22Rv1 (cell line): ENCODE measurements at regions not wholly inside any gene's neighbourhood (a gene's known extent, or its start where the extent isn't known, plus 50 kb on each side); places are given as distances from the start of the nearest gene placed in this dataset.
"Not testable (repeated sequence)": the region's sequence is repeated elsewhere in the genome, so short reads cannot be mapped to it uniquely, and the experiment has no call there.

ENCODE experiments used
- ZFX ChIP-seq: fragments of 450-650 bp; IDR thresholded peaks from 2 replicates; pipeline ENCODE4 v1.6.1; 2017; ENCODE audit warnings: antibody characterized with exemption, borderline replicate concordance
- TF ChIP-seq, protein P1 (sequence below): fragments of 450-650 bp; IDR thresholded peaks from 2 replicates; pipeline ENCODE4 v1.5.1; 2017; ENCODE audit warnings: mild to moderate bottlenecking

DNA sequence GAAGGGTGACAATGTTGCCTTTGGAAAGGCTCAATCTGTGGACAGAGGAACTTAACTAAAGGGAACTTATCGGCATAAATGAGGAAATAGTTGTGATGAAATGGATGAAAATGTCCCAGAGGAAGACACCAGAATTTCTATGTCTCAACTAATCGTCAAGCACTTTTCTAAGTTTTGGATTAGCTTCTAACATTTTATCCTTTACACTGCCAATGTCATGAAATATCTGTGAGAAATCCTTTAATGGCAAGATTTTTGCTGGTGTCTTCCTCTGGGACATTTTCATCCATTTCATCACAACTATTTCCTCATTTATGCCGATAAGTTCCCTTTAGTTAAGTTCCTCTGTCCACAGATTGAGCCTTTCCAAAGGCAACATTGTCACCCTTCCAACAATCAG is 86.3 kb upstream of the BTG1 start:
- TF ChIP-seq, protein P1, sequence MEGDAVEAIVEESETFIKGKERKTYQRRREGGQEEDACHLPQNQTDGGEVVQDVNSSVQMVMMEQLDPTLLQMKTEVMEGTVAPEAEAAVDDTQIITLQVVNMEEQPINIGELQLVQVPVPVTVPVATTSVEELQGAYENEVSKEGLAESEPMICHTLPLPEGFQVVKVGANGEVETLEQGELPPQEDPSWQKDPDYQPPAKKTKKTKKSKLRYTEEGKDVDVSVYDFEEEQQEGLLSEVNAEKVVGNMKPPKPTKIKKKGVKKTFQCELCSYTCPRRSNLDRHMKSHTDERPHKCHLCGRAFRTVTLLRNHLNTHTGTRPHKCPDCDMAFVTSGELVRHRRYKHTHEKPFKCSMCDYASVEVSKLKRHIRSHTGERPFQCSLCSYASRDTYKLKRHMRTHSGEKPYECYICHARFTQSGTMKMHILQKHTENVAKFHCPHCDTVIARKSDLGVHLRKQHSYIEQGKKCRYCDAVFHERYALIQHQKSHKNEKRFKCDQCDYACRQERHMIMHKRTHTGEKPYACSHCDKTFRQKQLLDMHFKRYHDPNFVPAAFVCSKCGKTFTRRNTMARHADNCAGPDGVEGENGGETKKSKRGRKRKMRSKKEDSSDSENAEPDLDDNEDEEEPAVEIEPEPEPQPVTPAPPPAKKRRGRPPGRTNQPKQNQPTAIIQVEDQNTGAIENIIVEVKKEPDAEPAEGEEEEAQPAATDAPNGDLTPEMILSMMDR: not testable (repeated sequence)
- TF ChIP-seq ZFX: not testable (repeated sequence)
